BE2C (cell line): ENCODE measurements at regions not wholly inside any gene's neighbourhood (a gene's known extent, or its start where the extent isn't known, plus 50 kb on each side); places are given as distances from the start of the nearest gene placed in this dataset.
"Not testable (repeated sequence)": the region's sequence is repeated elsewhere in the genome, so short reads cannot be mapped to it uniquely, and the experiment has no call there.

Experiments
- DNase-seq: peaks from one replicate; pipeline ENCODE4 v3.0.0-alpha.2; 2020
- H3K27me3 ChIP-seq: fragments of 250-450 bp; sonication (Bioruptor Pico); 2 replicates; pipeline ENCODE4 v1.5.1; 2020; ENCODE audit warnings: mild to moderate bottlenecking
- H3K36me3 ChIP-seq: fragments of 250-450 bp; sonication (Bioruptor Pico); 2 replicates; pipeline ENCODE4 v1.5.1; 2020; ENCODE audit warnings: mild to moderate bottlenecking
- H3K4me1 ChIP-seq: fragments of 250-450 bp; sonication (Bioruptor Pico); 2 replicates; pipeline ENCODE4 v1.5.1; 2020
- H3K4me3 ChIP-seq: 2 replicates; pipeline ENCODE4 v1.5.1; 2011; ENCODE audit warnings: low read depth, low read length
- H3K9me3 ChIP-seq: fragments of 250-450 bp; sonication (Bioruptor Pico); 2 replicates; pipeline ENCODE4 v1.5.1; 2020
- CTCF ChIP-seq: IDR thresholded peaks from 2 replicates; pipeline ENCODE4 v1.5.1; 2012; ENCODE audit warnings: mild to moderate bottlenecking, low read depth, low read length

GRCh38 chr5:25707093-25707492, 1062.3 kb upstream of the CDH10 start:
- Histone ChIP-seq H3K27me3 (no peaks in the 10 kb centered on the region), H3K4me3 (no peak overlapping the region), H3K36me3 (no peaks in the 10 kb centered on the region), H3K9me3 (no peaks in the 10 kb centered on the region), H3K4me1 (peaks cover 3% of the 10 kb centered on the region)
- TF ChIP-seq CTCF, result no peak
- no peak for DNase-seq

- no peak overlapping the region for H3K4me3 ChIP-seq
- peaks cover 2% of the 10 kb centered on the region; the same call in 1 of the 2 replicates for H3K4me1 ChIP-seq
- no peaks in the 10 kb centered on the region for H3K9me3 ChIP-seq
- TF ChIP-seq CTCF, result no peak
- H3K27me3 ChIP-seq, result no peaks in the 10 kb centered on the region
- H3K36me3 ChIP-seq, result no peaks in the 10 kb centered on the region
- no peak for DNase-seq
Observed at GRCh38 chr5:25701936-25702335, 1057.2 kb upstream of the CDH10 start.

GRCh38 chr5:25694801-25695200, 1050.0 kb upstream of the CDH10 start:
- no peaks in the 10 kb centered on the region for H3K27me3 ChIP-seq
- H3K9me3 ChIP-seq, result no peaks in the 10 kb centered on the region
- no peak for DNase-seq
- no peaks in the 10 kb centered on the region for H3K4me1 ChIP-seq
- no peaks in the 10 kb centered on the region for H3K36me3 ChIP-seq
- TF ChIP-seq CTCF, result no peak
- no peak overlapping the region for H3K4me3 ChIP-seq

- Histone ChIP-seq H3K4me1 (no peaks in the 10 kb centered on the region), H3K27me3 (no peaks in the 10 kb centered on the region), H3K9me3 (no peaks in the 10 kb centered on the region), H3K4me3 (no peak overlapping the region), H3K36me3 (no peaks in the 10 kb centered on the region)
- no peak for TF ChIP-seq CTCF
- DNase-seq, result no peak
Observed at GRCh38 chr5:25688156-25688555, 1043.4 kb upstream of the CDH10 start.

GRCh38 chr5:25669645-25670401, 1025.0 kb upstream of the CDH10 start:
- no peaks in the 10 kb centered on the region for H3K9me3 ChIP-seq
- no peak for TF ChIP-seq CTCF
- H3K4me3 ChIP-seq, result no peak overlapping the region
- H3K27me3 ChIP-seq, result no peaks in the 10 kb centered on the region
- DNase-seq, result no peak
- no peaks in the 10 kb centered on the region for H3K4me1 ChIP-seq
- no peaks in the 10 kb centered on the region for H3K36me3 ChIP-seq

- Histone ChIP-seq H3K4me3 (no peak overlapping the region), H3K27me3 (no peaks in the 10 kb centered on the region), H3K4me1 (no peaks in the 10 kb centered on the region), H3K9me3 (peaks cover 3% of the 10 kb centered on the region; the same call in 1 of the 2 replicates), H3K36me3 (no peaks in the 10 kb centered on the region)
- DNase-seq, result no peak
- no peak for TF ChIP-seq CTCF
Observed at GRCh38 chr5:25662610-25663009, 1017.8 kb upstream of the CDH10 start.

- H3K9me3 ChIP-seq, H3K36me3 ChIP-seq, H3K27me3 ChIP-seq, H3K4me3 ChIP-seq, DNase-seq, H3K4me1 ChIP-seq: not testable (repeated sequence)
Observed at GRCh38 chr5:25650316-25650715, 1005.5 kb upstream of the CDH10 start.
